ENCODE measurements at regions not wholly inside any gene's neighbourhood (a gene's known extent, or its start where the extent isn't known, plus 50 kb on each side); places are given as distances from the start of the nearest gene placed in this dataset.

GRCh38 chr2:66802877-66803276 lies 368.0 kb downstream of the MEIS1 start:
- no peak for DNase-seq (ENCODE audit: low spot score)

GRCh38 chr2:66803726-66804125 lies 368.8 kb downstream of the MEIS1 start:
- no peak for DNase-seq (ENCODE audit: low spot score)

- DNase-seq (ENCODE audit: low spot score) = no peak
Measured at GRCh38 chr2:66805016-66805865, 370.3 kb downstream of the MEIS1 start.

GRCh38 chr2:66805968-66806367 lies 371.0 kb downstream of the MEIS1 start:
- no peak for DNase-seq (ENCODE audit: low spot score)

GRCh38 chr2:66813525-66813924 lies 378.6 kb downstream of the MEIS1 start:
- DNase-seq (ENCODE audit: low spot score) = no peak

- DNase-seq (ENCODE audit: low spot score) = no peak
Measured at GRCh38 chr2:66813976-66814375, 379.1 kb downstream of the MEIS1 start.

- DNase-seq (ENCODE audit: low spot score) = no peak
Measured at GRCh38 chr2:66814916-66815315, 380.0 kb downstream of the MEIS1 start.

- no peak for DNase-seq (ENCODE audit: low spot score)
Measured at GRCh38 chr2:66815886-66816285, 381.0 kb downstream of the MEIS1 start.

GRCh38 chr2:66821168-66821567 lies 386.2 kb downstream of the MEIS1 start:
- DNase-seq (ENCODE audit: low spot score) = no peak

GRCh38 chr2:66822186-66822585 lies 387.3 kb downstream of the MEIS1 start:
- no peak for DNase-seq (ENCODE audit: low spot score)

- no peak for DNase-seq (ENCODE audit: low spot score)
Measured at GRCh38 chr2:66824926-66825325, 390.0 kb downstream of the MEIS1 start.

GRCh38 chr2:66827851-66828250 lies 392.9 kb downstream of the MEIS1 start:
- DNase-seq (ENCODE audit: low spot score) = no peak

- DNase-seq (ENCODE audit: low spot score) = no peak
Measured at GRCh38 chr2:66828876-66829275, 394.0 kb downstream of the MEIS1 start.

GRCh38 chr2:66830881-66831280 lies 396.0 kb downstream of the MEIS1 start:
- no peak for DNase-seq (ENCODE audit: low spot score)

- no peak for DNase-seq (ENCODE audit: low spot score)
Measured at GRCh38 chr2:66832646-66833435, 397.9 kb downstream of the MEIS1 start.

GRCh38 chr2:66834859-66835258 lies 399.9 kb downstream of the MEIS1 start:
- DNase-seq (ENCODE audit: low spot score) = no peak

- DNase-seq (ENCODE audit: low spot score) = no peak
Measured at GRCh38 chr2:66836851-66837250, 401.9 kb downstream of the MEIS1 start.

GRCh38 chr2:66839551-66840320 lies 404.8 kb downstream of the MEIS1 start:
- DNase-seq (ENCODE audit: low spot score) = no peak

- no peak for DNase-seq (ENCODE audit: low spot score)
Measured at GRCh38 chr2:66840321-66841002, 405.5 kb downstream of the MEIS1 start.

GRCh38 chr2:66843847-66844246 lies 408.9 kb downstream of the MEIS1 start:
- no peak for DNase-seq (ENCODE audit: low spot score)

GRCh38 chr2:66845307-66845706 lies 410.4 kb downstream of the MEIS1 start:
- DNase-seq (ENCODE audit: low spot score) = no peak

GRCh38 chr2:66846887-66847286 lies 412.0 kb downstream of the MEIS1 start:
- peak; percentile 38 for DNase-seq (ENCODE audit: low spot score)

All from HuH-7.5 (cell line).